Caki2 (cell line): ENCODE measurements at regions not wholly inside any gene's neighbourhood (a gene's known extent, or its start where the extent isn't known, plus 50 kb on each side); places are given as distances from the start of the nearest gene placed in this dataset.
A peak's percentile ranks its signal among the peaks of the same experiment; 100 is the strongest.

Experiments used
- DNase-seq: peaks from one replicate; pipeline ENCODE4 v3.0.0-alpha.2; 2015; ENCODE audit warnings: low read depth
- in situ Hi-C: cut with HindIII; loops from 2 replicates; pipeline ENCODE4 v1.10.0; 2016; ENCODE audit warnings: low sequenced_read_pairs, low pct_unique_long_range_greater_than_20kb, mixed read lengths

GRCh38 chr2:8455236-8456150, 226.4 kb upstream of the ID2 start:
- no peak for DNase-seq
- in situ Hi-C loops, result no loop called here

GRCh38 chr2:8456151-8457091, 225.4 kb upstream of the ID2 start:
- in situ Hi-C loops, result no loop called here
- DNase-seq, result no peak

- in situ Hi-C loops, result no loop called here
- DNase-seq, result no peak
These were observed 224.8 kb upstream of the ID2 start for GRCh38 chr2:8457092-8457481.

- in situ Hi-C loops, result no loop called here
- no peak for DNase-seq
These were observed 224.0 kb upstream of the ID2 start for GRCh38 chr2:8457699-8458502.

- DNase-seq, result no peak
These were observed 223.1 kb upstream of the ID2 start for GRCh38 chr2:8458503-8459459.

GRCh38 chr2:8459474-8459873, 222.4 kb upstream of the ID2 start:
- in situ Hi-C loops, result no loop called here
- DNase-seq, result no peak

More at GRCh38 chr2:8458503-8459459, 223.1 kb upstream of the ID2 start:
- in situ Hi-C loops, result no loop called here

- in situ Hi-C loops, result no loop called here
- DNase-seq, result no peak
These were observed 220.5 kb upstream of the ID2 start for GRCh38 chr2:8461341-8461740.

- in situ Hi-C loops, result no loop called here
- no peak for DNase-seq
These were observed 219.6 kb upstream of the ID2 start for GRCh38 chr2:8462280-8462679.

- in situ Hi-C loops, result no loop called here
- no peak for DNase-seq
These were observed 218.8 kb upstream of the ID2 start for GRCh38 chr2:8462899-8463648.

GRCh38 chr2:8465560-8465959, 216.3 kb upstream of the ID2 start:
- in situ Hi-C loops, result no loop called here
- no peak for DNase-seq

GRCh38 chr2:8469709-8470493, 212.0 kb upstream of the ID2 start:
- peak; percentile 63 for DNase-seq
- in situ Hi-C loops, result no loop called here

- no peak for DNase-seq
- in situ Hi-C loops, result no loop called here
These were observed 209.1 kb upstream of the ID2 start for GRCh38 chr2:8472545-8473323.

GRCh38 chr2:8475349-8476031, 206.4 kb upstream of the ID2 start:
- in situ Hi-C loops, result no loop called here
- no peak for DNase-seq

- in situ Hi-C loops, result no loop called here
- DNase-seq, result peak; percentile 54
These were observed 204.0 kb upstream of the ID2 start for GRCh38 chr2:8477552-8478470.
